ENCODE measurements at regions not wholly inside any gene's neighbourhood (a gene's known extent, or its start where the extent isn't known, plus 50 kb on each side); places are given as distances from the start of the nearest gene placed in this dataset.
"Not testable (repeated sequence)": the region's sequence is repeated elsewhere in the genome, so short reads cannot be mapped to it uniquely, and the experiment has no call there.

GRCh38 chr2:193907561-193907960 lies 1712.8 kb upstream of the TMEFF2 start:
- no peak for DNase-seq

- no peak for DNase-seq
Observed at GRCh38 chr2:193900292-193900691, 1705.6 kb upstream of the TMEFF2 start.

GRCh38 chr2:193895226-193895625 lies 1700.5 kb upstream of the TMEFF2 start:
- peak in 2 of 3 experiments; percentile 3 to 32 for DNase-seq

- no peak for DNase-seq
Observed at GRCh38 chr2:193894081-193894480, 1699.3 kb upstream of the TMEFF2 start.

- no peak for DNase-seq
Observed at GRCh38 chr2:193891023-193891422, 1696.3 kb upstream of the TMEFF2 start.

- DNase-seq = no peak
Observed at GRCh38 chr2:193885419-193885818, 1690.7 kb upstream of the TMEFF2 start.

GRCh38 chr2:193883820-193884219 lies 1689.1 kb upstream of the TMEFF2 start:
- no peak for DNase-seq

- no peak for DNase-seq
Observed at GRCh38 chr2:193876980-193877379, 1682.2 kb upstream of the TMEFF2 start.

- DNase-seq = no peak
Observed at GRCh38 chr2:193869564-193869963, 1674.8 kb upstream of the TMEFF2 start.

- no peak for DNase-seq
Observed at GRCh38 chr2:193868833-193869232, 1674.1 kb upstream of the TMEFF2 start.

- no peak for DNase-seq
Observed at GRCh38 chr2:193868132-193868531, 1673.4 kb upstream of the TMEFF2 start.

- DNase-seq = no peak
Observed at GRCh38 chr2:193867454-193867853, 1672.7 kb upstream of the TMEFF2 start.

- no peak for DNase-seq
Observed at GRCh38 chr2:193861557-193861956, 1666.8 kb upstream of the TMEFF2 start.

GRCh38 chr2:193847991-193848390 lies 1653.3 kb upstream of the TMEFF2 start:
- no peak for DNase-seq

- DNase-seq = no peak
Observed at GRCh38 chr2:193847130-193847529, 1652.4 kb upstream of the TMEFF2 start.

GRCh38 chr2:193845604-193846003 lies 1650.9 kb upstream of the TMEFF2 start:
- DNase-seq = no peak

- no peak for DNase-seq
Observed at GRCh38 chr2:193843675-193844074, 1648.9 kb upstream of the TMEFF2 start.

GRCh38 chr2:193841384-193842150 lies 1646.8 kb upstream of the TMEFF2 start:
- no peak for DNase-seq

GRCh38 chr2:193837111-193837738 lies 1642.5 kb upstream of the TMEFF2 start:
- DNase-seq = no peak

- DNase-seq = not testable (repeated sequence)
Observed at GRCh38 chr2:193836424-193837006, 1641.8 kb upstream of the TMEFF2 start.

- not testable (repeated sequence) for DNase-seq
Observed at GRCh38 chr2:193833895-193834294, 1639.2 kb upstream of the TMEFF2 start.

GRCh38 chr2:193824474-193824873 lies 1629.7 kb upstream of the TMEFF2 start:
- no peak for DNase-seq

- no peak for DNase-seq
Observed at GRCh38 chr2:193818801-193819499, 1624.2 kb upstream of the TMEFF2 start.

GRCh38 chr2:193816008-193816407 lies 1621.3 kb upstream of the TMEFF2 start:
- no peak for DNase-seq

Measured in NCI-H1417 (cell line).